Embryonic facial prominence (tissue), 1 donor: ENCODE measurements at regions not wholly inside any gene's neighbourhood (a gene's known extent, or its start where the extent isn't known, plus 50 kb on each side); places are given as distances from the start of the nearest gene placed in this dataset.
"Not testable (repeated sequence)": the region's sequence is repeated elsewhere in the genome, so short reads cannot be mapped to it uniquely, and the experiment has no call there.

Source experiments
- DNase-seq: peaks from one replicate; pipeline ENCODE4 v3.0.0-alpha.2; 2016; ENCODE audit errors: extremely low spot score

GRCh38 chr6:156688620-156688971 is 88.6 kb upstream of the ARID1B start:
- DNase-seq: no peak

- DNase-seq: peak; percentile 59
Observed at GRCh38 chr6:156687789-156688619, 89.2 kb upstream of the ARID1B start.

GRCh38 chr6:156686995-156687788 is 90.0 kb upstream of the ARID1B start:
- DNase-seq: peak; percentile 72

GRCh38 chr6:156686301-156686994 is 90.7 kb upstream of the ARID1B start:
- DNase-seq: peak; percentile 74

GRCh38 chr6:156685823-156686222 is 91.4 kb upstream of the ARID1B start:
- DNase-seq: no peak

- no peak for DNase-seq
Observed at GRCh38 chr6:156683821-156684220, 93.4 kb upstream of the ARID1B start.

- no peak for DNase-seq
Observed at GRCh38 chr6:156676721-156677120, 100.5 kb upstream of the ARID1B start.

GRCh38 chr6:156674197-156674596 is 103.0 kb upstream of the ARID1B start:
- DNase-seq: no peak

- DNase-seq: not testable (repeated sequence)
Observed at GRCh38 chr6:156670097-156670496, 107.1 kb upstream of the ARID1B start.

- DNase-seq: no peak
Observed at GRCh38 chr6:156662025-156662445, 115.1 kb upstream of the ARID1B start.

- no peak for DNase-seq
Observed at GRCh38 chr6:156660389-156660788, 116.8 kb upstream of the ARID1B start.

- no peak for DNase-seq
Observed at GRCh38 chr6:156659822-156660198, 117.4 kb upstream of the ARID1B start.

- DNase-seq: no peak
Observed at GRCh38 chr6:156658966-156659821, 118.0 kb upstream of the ARID1B start.

GRCh38 chr6:156658186-156658965 is 118.8 kb upstream of the ARID1B start:
- DNase-seq: peak; percentile 67

GRCh38 chr6:156657296-156657695 is 119.9 kb upstream of the ARID1B start:
- no peak for DNase-seq

- DNase-seq: no peak
Observed at GRCh38 chr6:156654919-156655918, 122.0 kb upstream of the ARID1B start.

GRCh38 chr6:156652231-156652750 is 124.9 kb upstream of the ARID1B start:
- DNase-seq: no peak

GRCh38 chr6:156651486-156651885 is 125.7 kb upstream of the ARID1B start:
- no peak for DNase-seq

- no peak for DNase-seq
Observed at GRCh38 chr6:156650896-156651390, 126.2 kb upstream of the ARID1B start.
